ENCODE measurements at regions not wholly inside any gene's neighbourhood (a gene's known extent, or its start where the extent isn't known, plus 50 kb on each side); places are given as distances from the start of the nearest gene placed in this dataset.

DNA sequence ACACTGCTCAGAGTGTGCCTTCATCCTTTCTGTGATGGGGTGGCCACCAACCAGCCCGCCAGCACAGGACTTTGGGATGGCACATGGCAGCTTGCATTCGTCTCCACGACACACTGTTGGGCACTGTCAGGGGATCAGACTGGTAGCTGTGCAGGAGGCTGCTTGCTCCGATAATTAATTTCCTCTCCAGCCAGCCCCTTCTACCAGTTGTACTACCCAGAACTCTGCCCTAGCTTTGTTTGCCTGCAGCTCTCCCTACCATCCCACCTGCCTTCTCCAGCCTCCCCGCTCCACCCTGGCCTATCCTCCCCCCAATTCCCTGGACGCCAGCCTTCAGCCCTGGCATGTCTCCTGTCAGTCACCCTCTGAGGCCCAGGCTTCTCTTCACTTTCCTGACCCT is 228.3 kb downstream of the TSHZ3 start:
- DNase-seq (ENCODE audit: low read depth) = no peak

- DNase-seq (ENCODE audit: low read depth) = peak; percentile 37
Measured at GRCh38 chr19:31119951-31120690, 229.1 kb downstream of the TSHZ3 start.

DNA sequence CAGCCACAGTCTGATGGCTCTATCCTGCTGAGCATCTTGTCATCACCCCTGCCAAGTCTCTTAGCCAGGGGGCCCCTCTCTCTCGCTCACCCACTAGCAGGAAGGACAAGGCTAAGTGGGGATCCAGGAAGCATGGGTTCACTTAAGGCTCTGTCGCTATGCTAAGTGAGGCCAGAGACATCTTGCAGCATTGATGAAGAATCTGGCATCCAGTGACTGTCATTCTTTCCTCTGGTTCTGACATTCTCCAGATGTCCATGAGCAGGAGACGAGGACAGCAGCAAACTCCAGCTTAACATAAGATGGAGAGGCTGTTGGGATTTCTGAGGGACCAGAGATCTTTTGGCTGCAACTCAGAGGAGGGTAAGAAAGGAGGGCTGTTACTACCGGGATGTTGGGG is 230.2 kb downstream of the TSHZ3 start:
- DNase-seq (ENCODE audit: low read depth) = no peak

GRCh38 chr19:31118287-31118955 is 230.8 kb downstream of the TSHZ3 start:
- no peak for DNase-seq (ENCODE audit: low read depth)

DNA sequence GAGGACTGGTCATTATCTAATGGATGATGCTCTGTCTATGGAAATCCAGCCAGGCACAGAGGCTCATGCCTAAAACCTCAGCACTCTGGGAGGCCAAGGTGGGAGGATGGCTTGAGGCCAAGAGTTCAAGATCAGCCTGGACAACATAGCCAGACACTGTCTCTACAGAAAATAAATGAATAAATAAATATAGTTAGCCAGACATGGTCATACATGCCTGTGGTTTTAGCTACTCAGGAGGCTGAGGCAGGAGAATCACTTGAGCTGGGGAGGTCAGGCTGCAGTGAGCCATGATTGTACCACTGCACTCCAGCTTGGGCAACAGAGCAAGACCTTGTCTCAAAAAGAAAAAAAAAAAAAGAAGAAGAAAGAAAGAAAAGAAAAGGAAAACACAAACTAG is 234.7 kb downstream of the TSHZ3 start:
- peak; percentile 32 for DNase-seq (ENCODE audit: low read depth)

GRCh38 chr19:31113293-31113692 is 235.9 kb downstream of the TSHZ3 start:
- peak; percentile 61 for DNase-seq (ENCODE audit: low read depth)

DNA sequence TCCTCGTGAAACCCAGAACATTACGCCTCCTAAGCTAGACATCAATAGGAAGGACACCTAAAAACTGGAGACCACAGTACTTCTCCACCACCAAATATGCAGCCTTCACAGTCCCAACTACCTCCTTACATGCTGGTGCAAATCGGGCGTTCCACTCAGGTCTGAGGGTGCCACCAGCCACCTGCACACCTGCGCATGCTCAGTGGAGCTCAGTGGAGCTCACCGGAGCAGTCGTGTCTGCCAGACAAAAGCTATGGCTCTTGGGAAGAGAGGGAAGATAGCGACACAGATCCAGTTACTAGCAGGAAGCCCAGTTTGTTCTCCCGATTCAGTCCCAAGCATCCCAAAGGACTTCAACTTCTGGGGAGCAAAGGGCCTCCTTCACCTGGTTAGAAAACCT is 237.1 kb downstream of the TSHZ3 start:
- no peak for DNase-seq (ENCODE audit: low read depth)

DNA sequence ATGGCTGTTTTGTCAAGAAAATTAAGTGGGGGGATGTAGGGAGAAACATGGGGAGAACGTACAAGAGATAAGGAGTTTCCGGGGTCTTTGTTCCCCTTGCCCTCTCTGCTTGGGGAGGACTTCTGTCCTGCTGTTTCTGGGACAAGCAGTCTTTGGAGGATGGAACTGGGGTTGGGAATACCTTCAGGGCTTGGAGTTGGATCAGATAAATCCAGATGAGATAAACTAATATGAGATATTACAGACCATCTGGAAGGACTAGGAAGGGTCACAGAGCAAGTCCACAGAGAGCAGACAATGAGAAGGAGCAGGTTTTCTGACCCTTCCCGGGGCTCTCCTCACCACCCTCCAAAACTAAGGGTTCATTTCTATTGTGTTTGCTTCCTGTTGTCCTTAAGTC is 237.5 kb downstream of the TSHZ3 start:
- DNase-seq (ENCODE audit: low read depth) = no peak

DNA sequence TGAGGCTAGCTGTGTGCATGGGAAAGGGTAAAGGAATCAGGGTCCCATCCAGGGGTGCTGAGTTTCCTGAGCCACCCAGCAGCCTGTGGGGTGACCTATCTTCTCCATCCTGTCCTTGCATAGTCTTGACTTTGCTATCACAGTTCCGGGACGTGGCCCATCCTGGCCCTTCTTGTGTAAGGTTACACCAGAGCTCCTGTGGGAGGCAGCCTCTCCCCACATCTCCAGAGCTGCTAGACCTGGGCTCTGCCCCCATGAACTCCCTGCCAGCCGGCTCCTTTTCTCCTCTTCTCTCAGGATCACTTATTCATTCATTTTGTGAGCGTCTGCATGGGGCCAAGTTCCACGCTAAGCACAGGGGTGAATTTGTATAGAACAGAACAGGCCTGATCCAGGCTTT is 238.9 kb downstream of the TSHZ3 start:
- DNase-seq (ENCODE audit: low read depth) = peak; percentile 36

GRCh38 chr19:31109636-31110035 is 239.6 kb downstream of the TSHZ3 start:
- DNase-seq (ENCODE audit: low read depth) = no peak

DNA sequence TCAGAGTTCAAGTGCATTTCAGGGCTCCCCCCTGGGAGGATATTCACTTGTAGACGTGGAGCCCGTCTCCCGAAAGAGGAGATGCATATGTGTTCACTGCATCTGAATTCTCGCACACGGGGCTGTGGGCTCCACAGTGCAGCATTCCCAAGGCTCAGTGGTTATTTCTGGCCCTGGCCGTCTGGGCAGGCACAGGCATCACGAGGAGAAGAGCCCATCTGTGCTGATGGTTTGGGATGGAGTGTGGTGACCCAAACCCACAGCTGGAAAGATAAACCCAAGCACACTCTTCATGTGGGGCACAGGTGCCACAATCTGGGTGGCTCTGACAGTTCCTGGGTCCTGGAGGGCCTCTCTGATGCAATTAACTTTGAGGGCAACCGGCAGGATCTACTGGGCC is 242.1 kb downstream of the TSHZ3 start:
- no peak for DNase-seq (ENCODE audit: low read depth)

DNA sequence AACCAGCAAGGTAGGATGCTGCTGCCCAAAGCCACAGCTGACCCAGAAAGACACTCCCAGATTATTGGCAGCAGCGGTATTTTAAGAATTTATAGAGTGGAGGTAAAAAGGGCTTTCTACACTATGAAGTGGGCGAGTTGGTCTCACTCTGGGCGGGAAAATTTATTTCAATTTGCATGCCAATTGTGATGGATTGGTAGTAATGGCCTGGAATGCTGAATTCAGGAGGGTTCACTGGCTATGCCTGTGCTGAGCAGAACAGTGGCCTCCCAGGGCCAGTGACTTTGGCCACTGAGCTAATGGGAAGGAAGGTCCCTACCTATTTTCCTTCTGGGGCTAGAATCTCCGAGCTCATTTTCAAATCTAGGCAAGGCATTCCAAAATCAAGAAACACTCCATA is 243.5 kb downstream of the TSHZ3 start:
- no peak for DNase-seq (ENCODE audit: low read depth)

- no peak for DNase-seq (ENCODE audit: low read depth)
Measured at GRCh38 chr19:31104451-31104850, 244.8 kb downstream of the TSHZ3 start.

DNA sequence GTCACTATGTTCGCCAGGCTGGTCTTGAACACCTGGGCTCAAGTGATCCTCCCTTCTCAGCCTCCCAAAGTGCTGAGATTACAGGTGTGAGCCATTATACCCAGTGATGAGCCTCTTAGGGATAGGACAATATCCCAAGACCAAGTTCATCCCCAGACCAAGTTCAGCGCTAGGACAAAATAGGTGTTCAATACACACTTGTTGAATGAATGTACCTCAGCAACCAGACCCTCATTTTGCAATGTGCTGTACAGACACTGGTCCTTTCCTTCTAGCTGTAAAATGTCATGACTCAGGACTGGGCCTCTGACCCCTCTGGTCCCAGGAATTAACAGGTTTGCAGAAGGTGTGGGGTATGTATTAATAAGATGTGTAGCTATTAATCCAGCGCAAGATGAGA is 246.0 kb downstream of the TSHZ3 start:
- no peak for DNase-seq (ENCODE audit: low read depth)

GRCh38 chr19:31102674-31103073 is 246.6 kb downstream of the TSHZ3 start:
- no peak for DNase-seq (ENCODE audit: low read depth)

DNA sequence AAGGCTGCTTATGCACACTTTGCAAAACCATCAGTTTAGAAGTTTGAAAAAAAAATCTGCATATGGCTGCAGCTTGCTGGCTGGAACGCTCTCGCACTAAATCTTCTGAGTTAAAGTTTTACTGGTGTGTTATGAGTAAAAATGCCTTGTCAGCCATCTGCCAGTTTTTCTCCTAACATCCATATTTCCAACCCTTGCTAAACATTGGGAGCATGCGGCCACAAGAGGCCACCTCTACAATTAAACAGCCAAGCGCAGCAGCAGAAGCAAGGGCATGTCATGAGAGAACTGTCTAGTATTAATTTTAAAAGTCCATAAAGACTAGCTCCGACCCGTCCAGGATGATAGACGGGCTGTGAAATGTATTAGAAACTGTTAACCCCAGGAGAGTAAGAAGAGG is 248.3 kb downstream of the TSHZ3 start:
- DNase-seq (ENCODE audit: low read depth) = no peak

DNA sequence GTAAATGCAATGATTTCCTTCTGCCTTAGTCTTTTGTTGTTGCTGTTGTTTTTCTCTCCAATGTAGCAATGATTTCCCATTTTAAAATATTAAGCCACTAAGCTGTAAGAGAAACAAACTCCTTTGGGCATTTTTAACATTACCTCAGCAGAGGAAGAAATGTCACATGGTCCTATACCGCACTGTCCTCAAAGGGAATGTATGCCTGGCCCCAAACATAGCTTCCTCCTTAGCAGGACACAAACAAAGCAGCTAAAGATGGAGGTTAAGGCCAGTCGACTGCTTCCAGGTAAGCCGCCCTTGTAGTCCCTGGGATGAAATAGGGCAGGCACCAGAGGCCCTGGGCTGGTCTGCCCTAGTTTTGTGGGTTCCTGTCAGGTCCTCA is 249.0 kb downstream of the TSHZ3 start:
- no peak for DNase-seq (ENCODE audit: low read depth)

DNA sequence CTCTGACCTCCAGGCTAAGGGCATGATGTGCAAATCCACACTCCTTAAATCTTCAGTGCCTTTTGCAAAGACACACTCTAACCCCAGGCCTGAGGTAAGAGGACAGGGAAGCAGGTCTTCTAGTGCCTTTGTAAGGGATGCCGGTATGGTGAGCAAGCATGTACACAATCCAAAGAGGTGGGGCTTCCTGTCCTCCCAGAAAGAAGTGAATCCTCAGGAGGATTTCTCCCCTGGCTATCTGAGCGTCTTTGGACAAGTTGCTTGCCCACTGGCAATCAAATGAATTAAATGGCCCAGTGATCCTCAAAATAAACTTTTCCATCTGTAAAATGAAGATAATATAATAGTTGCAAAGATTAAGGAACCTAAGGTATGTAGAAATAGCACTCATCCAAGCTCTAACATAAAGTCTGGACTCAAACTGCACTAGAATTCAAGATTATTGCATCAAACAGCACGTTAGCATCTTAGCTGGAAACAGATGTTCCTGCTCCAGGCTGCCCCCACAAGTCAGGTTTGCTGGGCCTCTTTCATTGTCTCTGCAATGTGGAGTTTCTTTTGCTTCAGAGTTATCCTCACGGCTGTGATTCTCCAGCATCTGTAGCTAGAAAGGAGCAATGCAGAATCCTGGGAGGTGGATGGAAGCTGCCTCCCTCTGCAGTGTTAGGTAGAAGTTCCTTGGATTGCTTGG is 249.6 kb downstream of the TSHZ3 start:
- DNase-seq (ENCODE audit: low read depth) = no peak

- DNase-seq (ENCODE audit: low read depth) = no peak
Measured at GRCh38 chr19:31098836-31099235, 250.4 kb downstream of the TSHZ3 start.

DNA sequence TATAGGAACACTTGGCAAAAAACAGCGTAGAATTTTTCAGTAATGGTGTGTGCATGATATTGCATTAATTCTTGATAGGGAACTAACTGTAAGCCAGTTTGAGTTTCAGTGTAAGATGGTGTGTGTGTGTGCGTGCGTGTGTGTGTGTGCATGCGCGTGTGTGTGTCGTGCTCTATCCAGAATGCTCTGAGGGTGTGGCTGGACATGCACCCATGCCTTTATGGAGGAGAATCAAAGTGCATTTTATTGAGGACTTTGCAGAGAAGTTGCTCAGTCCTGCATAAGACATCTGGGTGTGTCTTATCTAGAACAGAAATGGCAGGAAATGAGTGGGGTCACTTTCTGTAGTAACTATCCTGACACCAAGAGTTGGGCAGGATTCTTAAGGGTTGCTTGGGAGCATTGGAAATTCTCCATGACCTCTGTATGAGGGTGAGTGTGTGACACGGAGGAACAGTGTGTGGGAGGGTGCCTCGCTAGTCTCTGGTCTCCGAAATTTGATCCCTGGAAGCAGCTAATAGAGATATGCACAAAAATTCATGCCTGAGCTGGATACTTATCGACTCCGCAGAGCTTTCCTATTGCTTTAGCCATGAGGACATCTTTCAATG is 252.2 kb downstream of the TSHZ3 start:
- DNase-seq (ENCODE audit: low read depth) = no peak

GRCh38 chr19:31096062-31096830 is 253.0 kb downstream of the TSHZ3 start:
- DNase-seq (ENCODE audit: low read depth) = no peak

Measured in M059J (cell line).